ENCODE measurements at regions not wholly inside any gene's neighbourhood (a gene's known extent, or its start where the extent isn't known, plus 50 kb on each side); places are given as distances from the start of the nearest gene placed in this dataset.

DNA sequence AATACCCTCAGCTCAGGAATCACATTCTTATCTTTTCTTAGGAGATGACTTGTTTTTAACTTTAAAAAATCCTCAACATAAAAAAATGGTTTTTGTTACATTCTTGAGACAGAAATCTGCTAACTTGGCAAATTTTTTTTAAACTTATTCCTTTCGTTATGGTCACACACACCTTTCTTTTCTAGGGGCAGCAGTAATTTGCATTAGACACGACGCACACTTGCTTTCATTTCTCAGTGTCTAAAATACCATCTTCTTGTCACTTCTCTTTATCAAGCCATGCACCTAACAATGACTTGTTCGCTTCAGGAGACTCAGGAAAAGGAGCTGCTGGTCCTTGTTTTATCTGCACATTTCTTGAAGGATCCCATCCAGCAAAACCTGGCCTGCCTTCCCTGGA, 112.6 kb upstream of the TBL1X start:
- ChIA-PET RAD21 (ENCODE audit: unreplicated experiment) (interaction anchor here (1.1 to 1.4 kb wide), 2 partner anchors 11 to 111 kb away, joined by 3 to 5 read pairs; no protein-coding TSS in a partner anchor), CTCF (interaction anchor here (1.0 to 1.1 kb wide), 2 partner anchors 39 to 111 kb away, joined by 3 to 4 read pairs; no protein-coding TSS in a partner anchor), SMC1A (ENCODE audit: uncharacterized antibody, unreplicated experiment) (interaction anchor here (0.6 to 1.3 kb wide), 4 partner anchors 10 to 1316 kb away, joined by 3 to 5 read pairs (median 3); no protein-coding TSS in a partner anchor), POLR2A (no interaction called here)
- Histone ChIP-seq H4K20me1 (ENCODE audit: control insufficient read depth, insufficient read depth) (no peaks in the 10 kb centered on the region), H3K36me3 (ENCODE audit: control insufficient read depth in 2 of 2, insufficient read depth in 2 of 2, low read length in 1 of 2) (no peaks in the 10 kb centered on the region), H3K79me2 (ENCODE audit: control insufficient read depth, insufficient read depth, low read length) (no peaks in the 10 kb centered on the region), H3K9ac (ENCODE audit: control insufficient read depth, insufficient read depth, low read length) (peak overlapping the region; percentile 54; the same call in 1 of the 2 replicates), H3K9me3 (replicated peaks; ENCODE audit: control insufficient read depth, insufficient read depth, low read length) (peaks cover 2% of the 10 kb centered on the region; the same call in 1 of the 3 replicates), H3K4me3 (peak overlapping the region; percentile 15; the same call in 1 of the 2 replicates), H2AFZ (ENCODE audit: control insufficient read depth, low read depth, low read length) (peak overlapping the region; percentile 34; the same call in 1 of the 2 replicates), H3K27me3 (replicated peaks in 1 of 2; ENCODE audit: control insufficient read depth in 2 of 2, insufficient read depth in 2 of 2, low read length in 1 of 2) (no peaks in the 10 kb centered on the region), H3K4me1 (ENCODE audit: control insufficient read depth, insufficient read depth, low read length) (peaks cover 5% of the 10 kb centered on the region; the same call in 1 of the 2 replicates), H3K4me2 (ENCODE audit: control insufficient read depth, insufficient read depth) (peak overlapping the region; percentile 68), H3K27ac (ENCODE audit: control insufficient read depth, insufficient read depth) (peak overlapping the region; percentile 79)
- intact Hi-C loops (cut with micrococcal nuclease; ENCODE audit: unreplicated experiment) (loop anchor here (5.0 kb wide), 2 partner anchors 325 to 355 kb away; no protein-coding TSS in a partner anchor), in situ Hi-C loops (cut with MboI) (loop anchor here (10.0 kb wide), 1 partner anchor 353 kb away; no protein-coding TSS in a partner anchor)
- DNase-seq (ENCODE audit: low read depth, low spot score) (peak; percentile 33), FAIRE-seq (no peak), ATAC-seq (peak; percentile 78)
- TF ChIP-seq SPI1 (IDR thresholded peaks at IDR 0.05; ENCODE audit: borderline replicate concordance, insufficient read depth, low read depth, low read length) (0 out of 2 replicates have a peak, but pooled peaks have one; percentile 1), FOS (IDR thresholded peaks at IDR 0.05; ENCODE audit: borderline replicate concordance, extremely low read depth, insufficient read length) (no peak), SUPT20H (IDR thresholded peaks at IDR 0.05; ENCODE audit: borderline replicate concordance, control insufficient read depth, low read depth, low read length) (no peak), POLR2A (IDR thresholded peaks at IDR 0.05; ENCODE audit: low read depth, low read length) (0 out of 2 replicates have a peak, but pooled peaks have one; percentile 2), ZNF24 (IDR thresholded peaks at IDR 0.05) (no peak)
- WGBS (ENCODE audit: insufficient coverage, insufficient replicate concordance, low lambda C conversion rate, missing lambda C conversion rate), result 2% methylated on average over 4 of the region's 4 CpGs
- BruUV-seq (replicated peaks), result no TSS peak

All from GM12878 (cell line).